ENCODE measurements at regions not wholly inside any gene's neighbourhood (a gene's known extent, or its start where the extent isn't known, plus 50 kb on each side); places are given as distances from the start of the nearest gene placed in this dataset.

- CTCF ChIA-PET, result no interaction called here
- intact Hi-C loops (cut with micrococcal nuclease), result no loop called here
- Histone ChIP-seq H3K27me3 (ENCODE audit: insufficient read depth, low read length) (no peaks in the 10 kb centered on the region), H3K36me3 (ENCODE audit: control insufficient read depth in 1 of 2, insufficient read depth in 2 of 2, low read length in 2 of 2) (no peaks in the 10 kb centered on the region), H2AFZ (ENCODE audit: low read depth, low read length, poor library complexity, severe bottlenecking) (no peak overlapping the region), H3K9me2 (ENCODE audit: insufficient read depth) (no peaks in the 10 kb centered on the region), H3K9me3 (ENCODE audit: control insufficient read depth in 1 of 2, insufficient read depth in 1 of 2, low read depth in 1 of 2, low read length in 2 of 2) (no peaks in the 10 kb centered on the region), H3K9ac (ENCODE audit: low read length) (no peak overlapping the region), H4K20me1 (ENCODE audit: insufficient read depth) (no peaks in the 10 kb centered on the region), H3K79me2 (ENCODE audit: insufficient read depth, low read length) (no peaks in the 10 kb centered on the region), H3K4me3 (replicated peaks in 1 of 2; ENCODE audit: low read depth in 1 of 2, low read length in 2 of 2) (no peak overlapping the region), H3K4me1 (ENCODE audit: control insufficient read depth in 1 of 2, insufficient read depth in 2 of 2, low read length in 2 of 2) (peaks cover 10 to 16% of the 10 kb centered on the region in 2 experiments), H3K4me2 (ENCODE audit: low read length) (no peak overlapping the region), H3K27ac (ENCODE audit: low read depth, low read length) (no peak overlapping the region)
- TF ChIP-seq CTCF (IDR thresholded peaks at IDR 0.05 in 2 of 3, conservative IDR thresholded peaks at IDR 0.05 in 1 of 3; ENCODE audit: borderline replicate concordance in 1 of 3, insufficient read depth in 1 of 3, low read depth in 2 of 3, low read length in 2 of 3) (no peak), ELF1 (IDR thresholded peaks at IDR 0.05; ENCODE audit: borderline replicate concordance, low read depth) (no peak), TCF7L2 (IDR thresholded peaks at IDR 0.05; ENCODE audit: borderline replicate concordance, extremely low read depth, insufficient read depth, insufficient read length) (no peak)
- RAD21 ChIA-PET (ENCODE audit: low non-redundant PET in 1 of 2, low total read pairs in 2 of 2, uncharacterized antibody in 2 of 2, unreplicated experiment in 2 of 2), result no interaction called here
- ATAC-seq (no peak), DNase-seq (ENCODE audit: low read depth, low spot score) (no peak)
- BruUV-seq (replicated peaks), result no TSS peak
- POLR2A ChIA-PET, result no interaction called here
Observed at GRCh38 chr2:120919771-120920453, 184.2 kb downstream of the GLI2 start.

GRCh38 chr2:120920454-120921148, 184.9 kb downstream of the GLI2 start:
- Histone ChIP-seq H3K9ac (ENCODE audit: low read length) (no peak overlapping the region), H3K79me2 (ENCODE audit: insufficient read depth, low read length) (no peaks in the 10 kb centered on the region), H4K20me1 (ENCODE audit: insufficient read depth) (no peaks in the 10 kb centered on the region), H3K9me2 (ENCODE audit: insufficient read depth) (no peaks in the 10 kb centered on the region), H3K9me3 (ENCODE audit: control insufficient read depth in 1 of 2, insufficient read depth in 1 of 2, low read depth in 1 of 2, low read length in 2 of 2) (no peaks in the 10 kb centered on the region), H3K4me3 (replicated peaks in 1 of 2; ENCODE audit: low read depth in 1 of 2, low read length in 2 of 2) (no peak overlapping the region), H3K27me3 (ENCODE audit: insufficient read depth, low read length) (no peaks in the 10 kb centered on the region), H3K36me3 (ENCODE audit: control insufficient read depth in 1 of 2, insufficient read depth in 2 of 2, low read length in 2 of 2) (no peaks in the 10 kb centered on the region), H3K27ac (ENCODE audit: low read depth, low read length) (no peak overlapping the region), H3K4me2 (ENCODE audit: low read length) (no peak overlapping the region), H3K4me1 (ENCODE audit: control insufficient read depth in 1 of 2, insufficient read depth in 2 of 2, low read length in 2 of 2) (peaks cover 3 to 9% of the 10 kb centered on the region in 2 experiments), H2AFZ (ENCODE audit: low read depth, low read length, poor library complexity, severe bottlenecking) (no peak overlapping the region)
- intact Hi-C loops (cut with micrococcal nuclease), result no loop called here
- ChIA-PET CTCF (no interaction called here), RAD21 (ENCODE audit: low non-redundant PET in 1 of 2, low total read pairs in 2 of 2, uncharacterized antibody in 2 of 2, unreplicated experiment in 2 of 2) (interaction anchor here in 1 of 2 experiments (0.7 kb wide), 1 partner anchor 239 kb away, joined by 3 read pairs; no protein-coding TSS in a partner anchor), POLR2A (no interaction called here)
- ATAC-seq (no peak), DNase-seq (ENCODE audit: low read depth, low spot score) (no peak)
- no TSS peak for BruUV-seq (replicated peaks)
- TF ChIP-seq YY1 (IDR thresholded peaks at IDR 0.05; ENCODE audit: extremely low read depth, insufficient replicate concordance, low read depth, low read length) (no peak), FOSL1 (IDR thresholded peaks at IDR 0.05; ENCODE audit: low read depth) (no peak), ZFX (IDR thresholded peaks at IDR 0.05) (no peak), ATF3 (IDR thresholded peaks at IDR 0.05) (no peak), EZH2phosphoT487 (IDR thresholded peaks at IDR 0.05; ENCODE audit: borderline replicate concordance) (no peak), SRF (IDR thresholded peaks at IDR 0.05; ENCODE audit: low read depth) (no peak), SP1 (IDR thresholded peaks at IDR 0.05; ENCODE audit: low read depth) (no peak), TCF7L2 (IDR thresholded peaks at IDR 0.05; ENCODE audit: borderline replicate concordance, extremely low read depth, insufficient read depth, insufficient read length) (no peak), CEBPB (IDR thresholded peaks at IDR 0.05; ENCODE audit: low read depth) (no peak), ZBTB33 (IDR thresholded peaks at IDR 0.05; ENCODE audit: extremely low read depth, insufficient replicate concordance, low read length) (no peak), ELF1 (IDR thresholded peaks at IDR 0.05; ENCODE audit: borderline replicate concordance, low read depth) (no peak)
